ENCODE measurements at regions not wholly inside any gene's neighbourhood (a gene's known extent, or its start where the extent isn't known, plus 50 kb on each side); places are given as distances from the start of the nearest gene placed in this dataset.

DNA sequence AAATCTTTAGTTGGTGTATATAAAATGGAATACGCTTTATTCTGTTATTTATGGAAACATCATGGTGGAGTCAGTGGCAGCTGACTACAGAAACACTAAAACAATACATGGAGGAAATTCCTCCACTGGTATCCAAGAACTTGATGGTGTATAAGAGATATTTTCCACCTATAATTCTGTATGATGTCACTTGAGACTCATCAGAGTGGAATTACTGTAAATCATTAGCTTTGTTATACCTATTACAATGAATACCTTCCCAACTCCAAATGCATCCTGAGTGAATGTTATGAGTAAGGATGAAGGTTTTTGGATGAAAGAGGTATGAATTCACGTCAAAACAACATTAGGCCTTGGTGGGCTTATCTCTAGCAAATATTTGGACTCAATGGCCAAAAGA lies 258.5 kb upstream of the SORL1-AS1 start:
- Histone ChIP-seq H3K27ac (ENCODE audit: control insufficient read depth, insufficient read depth, low read length) (no peak overlapping the region), H4K20me1 (ENCODE audit: control insufficient read depth, extremely low read depth, insufficient read depth, low read length) (no peaks in the 10 kb centered on the region), H3K9me3 (ENCODE audit: control insufficient read depth, low read depth, low read length) (no peaks in the 10 kb centered on the region), H3K4me1 (ENCODE audit: control insufficient read depth, extremely low read depth, insufficient read depth, low read length) (no peaks in the 10 kb centered on the region), H3K79me2 (ENCODE audit: control insufficient read depth, insufficient read depth, low read length) (no peaks in the 10 kb centered on the region), H3K4me2 (ENCODE audit: control insufficient read depth, extremely low read depth, insufficient read depth, low read depth, low read length) (no peak overlapping the region), H3K27me3 (ENCODE audit: control insufficient read depth, extremely low read depth, insufficient read depth, low read length) (no peaks in the 10 kb centered on the region), H3K9me1 (ENCODE audit: control insufficient read depth, extremely low read depth, insufficient read depth, low read length) (no peaks in the 10 kb centered on the region), H3K9ac (ENCODE audit: control insufficient read depth, extremely low read depth, insufficient read depth, low read length) (no peak overlapping the region), H3K36me3 (ENCODE audit: control insufficient read depth in 2 of 2, extremely low read depth in 1 of 2, insufficient read depth in 2 of 2, low read length in 2 of 2) (no peaks in the 10 kb centered on the region), H2AFZ (ENCODE audit: control insufficient read depth, low read length) (no peak overlapping the region), H3K4me3 (ENCODE audit: control insufficient read depth in 2 of 3, extremely low read depth in 1 of 3, insufficient read depth in 2 of 3, low read depth in 1 of 3, low read length in 3 of 3) (no peak overlapping the region)
- DNase-seq (ENCODE audit: low read depth, low spot score) = no peak
- dilution Hi-C loops (cut with MboI; ENCODE audit: extremely low pct_ligation_motif_present, low sequenced_read_pairs) = no loop called here
- TF ChIP-seq EZH2 (IDR thresholded peaks at IDR 0.05; ENCODE audit: low read length) = no peak
- TF ChIP-seq, protein P1, sequence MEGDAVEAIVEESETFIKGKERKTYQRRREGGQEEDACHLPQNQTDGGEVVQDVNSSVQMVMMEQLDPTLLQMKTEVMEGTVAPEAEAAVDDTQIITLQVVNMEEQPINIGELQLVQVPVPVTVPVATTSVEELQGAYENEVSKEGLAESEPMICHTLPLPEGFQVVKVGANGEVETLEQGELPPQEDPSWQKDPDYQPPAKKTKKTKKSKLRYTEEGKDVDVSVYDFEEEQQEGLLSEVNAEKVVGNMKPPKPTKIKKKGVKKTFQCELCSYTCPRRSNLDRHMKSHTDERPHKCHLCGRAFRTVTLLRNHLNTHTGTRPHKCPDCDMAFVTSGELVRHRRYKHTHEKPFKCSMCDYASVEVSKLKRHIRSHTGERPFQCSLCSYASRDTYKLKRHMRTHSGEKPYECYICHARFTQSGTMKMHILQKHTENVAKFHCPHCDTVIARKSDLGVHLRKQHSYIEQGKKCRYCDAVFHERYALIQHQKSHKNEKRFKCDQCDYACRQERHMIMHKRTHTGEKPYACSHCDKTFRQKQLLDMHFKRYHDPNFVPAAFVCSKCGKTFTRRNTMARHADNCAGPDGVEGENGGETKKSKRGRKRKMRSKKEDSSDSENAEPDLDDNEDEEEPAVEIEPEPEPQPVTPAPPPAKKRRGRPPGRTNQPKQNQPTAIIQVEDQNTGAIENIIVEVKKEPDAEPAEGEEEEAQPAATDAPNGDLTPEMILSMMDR (optimal IDR thresholded peaks at IDR 0.05 in 1 of 3, IDR thresholded peaks at IDR 0.05 in 1 of 3, conservative IDR thresholded peaks at IDR 0.05 in 1 of 3; ENCODE audit: extremely low read depth in 1 of 3, insufficient read depth in 2 of 3, low read length in 3 of 3) = no peak
- FAIRE-seq = no peak

DNA sequence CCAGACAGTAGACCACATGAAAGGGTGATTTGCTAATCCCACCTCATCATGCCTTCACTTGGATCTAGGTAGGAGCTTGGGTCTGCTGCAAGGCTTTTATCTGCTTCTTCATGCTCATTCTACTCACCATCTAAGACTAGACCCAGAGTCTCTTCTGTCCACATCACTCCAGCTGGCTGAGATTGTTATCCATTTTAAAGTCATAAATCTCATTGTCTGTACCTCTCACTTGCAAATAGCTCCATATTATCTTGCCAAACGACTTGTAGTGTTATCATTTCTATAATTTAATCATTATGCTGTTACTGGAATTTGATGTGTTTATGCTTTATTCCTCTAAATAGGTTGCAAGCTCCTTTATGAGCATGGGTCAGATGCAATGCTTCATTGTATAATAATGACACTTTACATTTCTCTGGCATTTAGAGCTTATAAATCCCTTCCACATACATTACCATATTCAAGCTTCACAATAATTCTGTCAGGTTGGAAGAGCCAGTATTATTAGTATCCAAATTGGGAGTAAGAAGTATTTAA lies 254.2 kb upstream of the SORL1-AS1 start:
- H4K20me1 ChIP-seq (ENCODE audit: control insufficient read depth, extremely low read depth, insufficient read depth, low read length) = no peaks in the 10 kb centered on the region
- no peak overlapping the region for H3K9ac ChIP-seq (ENCODE audit: control insufficient read depth, extremely low read depth, insufficient read depth, low read length)
- no peak overlapping the region for H2AFZ ChIP-seq (ENCODE audit: control insufficient read depth, low read length)
- no peaks in the 10 kb centered on the region for H3K79me2 ChIP-seq (ENCODE audit: control insufficient read depth, insufficient read depth, low read length)
- H3K4me3 ChIP-seq (ENCODE audit: control insufficient read depth in 2 of 3, extremely low read depth in 1 of 3, insufficient read depth in 2 of 3, low read depth in 1 of 3, low read length in 3 of 3) = no peak overlapping the region
- no peak overlapping the region for H3K27ac ChIP-seq (ENCODE audit: control insufficient read depth, insufficient read depth, low read length)
- DNase-seq (ENCODE audit: low read depth, low spot score) (no peak), FAIRE-seq (no peak)
- no peaks in the 10 kb centered on the region for H3K9me1 ChIP-seq (ENCODE audit: control insufficient read depth, extremely low read depth, insufficient read depth, low read length)
- peaks cover 19% of the 10 kb centered on the region for H3K27me3 ChIP-seq (ENCODE audit: control insufficient read depth, extremely low read depth, insufficient read depth, low read length)
- no peaks in the 10 kb centered on the region for H3K9me3 ChIP-seq (ENCODE audit: control insufficient read depth, low read depth, low read length)
- no peak overlapping the region for H3K4me2 ChIP-seq (ENCODE audit: control insufficient read depth, extremely low read depth, insufficient read depth, low read depth, low read length)
- TF ChIP-seq EZH2 (IDR thresholded peaks at IDR 0.05; ENCODE audit: low read length) = no peak
- TF ChIP-seq, protein P1 (optimal IDR thresholded peaks at IDR 0.05 in 1 of 3, IDR thresholded peaks at IDR 0.05 in 1 of 3, conservative IDR thresholded peaks at IDR 0.05 in 1 of 3; ENCODE audit: extremely low read depth in 1 of 3, insufficient read depth in 2 of 3, low read length in 3 of 3) = no peak
- dilution Hi-C loops (cut with MboI; ENCODE audit: extremely low pct_ligation_motif_present, low sequenced_read_pairs) = no loop called here
- no peaks in the 10 kb centered on the region for H3K4me1 ChIP-seq (ENCODE audit: control insufficient read depth, extremely low read depth, insufficient read depth, low read length)
- H3K36me3 ChIP-seq (ENCODE audit: control insufficient read depth in 2 of 2, extremely low read depth in 1 of 2, insufficient read depth in 2 of 2, low read length in 2 of 2) = no peaks in the 10 kb centered on the region

All from keratinocyte (primary cell).